A549 (cell line): ENCODE measurements at regions not wholly inside any gene's neighbourhood (a gene's known extent, or its start where the extent isn't known, plus 50 kb on each side); places are given as distances from the start of the nearest gene placed in this dataset.

ENCODE experiments used
- JUNB ChIP-seq: fragments of >200 bp; sonication (Bioruptor Twin); formaldehyde crosslinking; IDR thresholded peaks from 2 replicates; pipeline ENCODE4 v1.6.1; 2016
- RARB ChIP-seq: fragments of 250-450 bp; sonication (Bioruptor Pico); IDR thresholded peaks from 2 replicates; pipeline ENCODE4 v1.8.0; 2021; ENCODE audit warnings: mild to moderate bottlenecking, moderate library complexity

DNA sequence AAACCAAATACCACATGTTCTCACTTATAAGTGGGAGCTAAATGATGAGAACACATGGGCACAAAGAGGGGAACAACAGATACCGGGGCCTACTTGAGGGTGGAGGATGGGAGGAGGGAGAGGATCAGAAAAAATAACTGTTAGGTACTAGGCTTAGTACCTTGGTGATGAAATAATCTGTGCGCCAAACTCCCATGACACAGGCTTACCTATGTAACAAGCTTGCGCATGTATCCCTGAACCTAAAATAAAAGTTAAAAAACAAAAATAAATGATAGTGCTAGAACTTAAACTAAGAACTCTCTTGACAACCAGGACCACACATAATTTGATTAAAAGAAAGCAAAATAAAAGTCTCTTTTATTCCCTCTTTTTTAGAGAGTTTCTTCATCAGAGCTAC, 150.6 kb downstream of the CHIC2 start:
- no peak for TF ChIP-seq JUNB
- no peak for TF ChIP-seq RARB
